IMR-90 (cell line): ENCODE measurements at regions not wholly inside any gene's neighbourhood (a gene's known extent, or its start where the extent isn't known, plus 50 kb on each side); places are given as distances from the start of the nearest gene placed in this dataset.

Experiments
- ATAC-seq: fragments of 200-7000 bp; cut with Tn5 transposase; 2 replicates; pipeline ENCODE4 v1.9.1; 2020; ENCODE audit warnings: low read depth, mild to moderate bottlenecking, moderate library complexity
- BruUV-seq: library from RNA; stranded (reverse); fragments of 400-500 nt; replicated peaks from 2 replicates; lab custom pipeline; 2021; lab: Mats Ljungman, UMichigan
- CTCF ChIA-PET: fragments of 300-600 bp; formaldehyde crosslinking; extraction: SDS; loops from one replicate; lab custom pipeline; 2021; ENCODE audit warnings: antibody characterized with exemption; lab: Yijun Ruan, JAX
- POLR2A ChIA-PET: fragments of 300-600 bp; sonication (Branson Sonifier 250); formaldehyde crosslinking; loops from one replicate; lab custom pipeline; 2022; ENCODE audit warnings: antibody characterized with exemption; ENCODE audit not compliant: unreplicated experiment; lab: Charles Lee
- DNase-seq: peaks from one replicate; pipeline ENCODE4 v3.0.0; 2013
- H2AFZ ChIP-seq: replicated peaks from 2 replicates; pipeline ENCODE3; 2013; ENCODE audit warnings: low read length, mild to moderate bottlenecking; ENCODE audit not compliant: poor library complexity
- H2AK5ac ChIP-seq: 2 replicates; pipeline ENCODE4 v1.6.1; 2013; ENCODE audit warnings: low read depth, low read length, inconsistent platforms
- H2AK9ac ChIP-seq: replicated peaks from 2 replicates; pipeline ENCODE3; 2013; ENCODE audit warnings: mild to moderate bottlenecking, low read depth, low read length, moderate library complexity; ENCODE audit not compliant: poor library complexity
- H2BK120ac ChIP-seq: 2 replicates; pipeline ENCODE4 v1.6.1; 2013; ENCODE audit warnings: low read depth, low read length, inconsistent platforms
- H2BK15ac ChIP-seq: 3 replicates; pipeline ENCODE4 v1.6.1; 2013; ENCODE audit warnings: low read depth, low read length, inconsistent platforms
- H2BK20ac ChIP-seq: 2 replicates; pipeline ENCODE4 v1.6.1; 2013; ENCODE audit warnings: low read depth, mild to moderate bottlenecking, inconsistent platforms, low read length, moderate library complexity
- H2BK5ac ChIP-seq: 2 replicates; pipeline ENCODE4 v1.6.1; 2013; ENCODE audit warnings: mild to moderate bottlenecking, low read depth, low read length, inconsistent platforms; ENCODE audit not compliant: poor library complexity, severe bottlenecking
- H3K14ac ChIP-seq: replicated peaks from 2 replicates; pipeline ENCODE4 v1.6.1; 2013; ENCODE audit warnings: low read depth, low read length, inconsistent platforms
- H3K18ac ChIP-seq: 2 replicates; pipeline ENCODE4 v1.6.1; 2013; ENCODE audit warnings: low read depth, low read length, control low read depth
- H3K23ac ChIP-seq: 2 replicates; pipeline ENCODE4 v1.6.1; 2013; ENCODE audit warnings: low read depth, low read length, inconsistent platforms
- H3K27ac ChIP-seq: 2 replicates; pipeline ENCODE4 v1.5.1; 2013; ENCODE audit warnings: mild to moderate bottlenecking, control low read depth, low read length; ENCODE audit not compliant: insufficient read depth
- H3K27me3 ChIP-seq: 2 replicates; pipeline ENCODE4 v1.6.1; 2013; ENCODE audit warnings: low read length; ENCODE audit not compliant: control insufficient read depth, insufficient read depth
- H3K36me3 ChIP-seq: 2 replicates; pipeline ENCODE4 v1.6.1; 2013; ENCODE audit warnings: low read length, mixed read lengths; ENCODE audit not compliant: control insufficient read depth, insufficient read depth
- H3K4ac ChIP-seq: 2 replicates; pipeline ENCODE4 v1.6.1; 2013; ENCODE audit warnings: low read depth, low read length, inconsistent platforms
- H3K4me1 ChIP-seq: 2 replicates; pipeline ENCODE4 v1.6.1; 2013; ENCODE audit warnings: low read length, mixed read lengths; ENCODE audit not compliant: control insufficient read depth, insufficient read depth
- H3K4me2 ChIP-seq: 2 replicates; pipeline ENCODE4 v1.6.1; 2013; ENCODE audit warnings: low read depth, mild to moderate bottlenecking, control low read depth, low read length, moderate library complexity
- H3K4me3 ChIP-seq: 2 replicates; pipeline ENCODE4 v1.5.1; 2013; ENCODE audit warnings: low read depth, mild to moderate bottlenecking, control low read depth, low read length, moderate library complexity; ENCODE audit not compliant: insufficient read depth
- H3K56ac ChIP-seq: 2 replicates; pipeline ENCODE4 v1.6.1; 2013; ENCODE audit warnings: low read length, inconsistent platforms; ENCODE audit not compliant: insufficient read depth; ENCODE audit errors: extremely low read depth
- H3K79me1 ChIP-seq, 2 experiments: 2 replicates each; pipeline ENCODE4 v1.6.1; 2013; ENCODE audit warnings: low read length in 2 of 2, inconsistent platforms in 1 of 2, low read depth in 1 of 2
- H3K9ac ChIP-seq: 2 replicates; pipeline ENCODE4 v1.6.1; 2013; ENCODE audit warnings: low read depth, low read length, control low read depth
- H3K9me1 ChIP-seq: 2 replicates; pipeline ENCODE4 v1.6.1; 2013; ENCODE audit warnings: low read length, inconsistent platforms; ENCODE audit not compliant: insufficient read depth
- H3K9me3 ChIP-seq: 2 replicates; pipeline ENCODE4 v1.6.1; 2013; ENCODE audit warnings: low read length; ENCODE audit not compliant: control insufficient read depth, insufficient read depth
- H4K20me1 ChIP-seq: 2 replicates; pipeline ENCODE4 v1.6.1; 2013; ENCODE audit warnings: low read length, inconsistent platforms; ENCODE audit not compliant: insufficient read depth
- H4K5ac ChIP-seq: 2 replicates; pipeline ENCODE4 v1.6.1; 2013; ENCODE audit warnings: mild to moderate bottlenecking, low read depth, low read length, control low read depth
- H4K8ac ChIP-seq, 2 experiments: 2 replicates each; pipeline ENCODE4 v1.6.1; 2013; ENCODE audit warnings: low read depth in 2 of 2, low read length in 2 of 2, control low read depth in 1 of 2, inconsistent platforms in 1 of 2
- H4K91ac ChIP-seq: 2 replicates; pipeline ENCODE4 v1.6.1; 2013; ENCODE audit warnings: low read depth, low read length, inconsistent platforms; ENCODE audit not compliant: insufficient read depth
- BHLHE40 ChIP-seq: fragments of 150-350 bp; IDR thresholded peaks from 2 replicates; pipeline ENCODE4 v1.6.1; 2016; ENCODE audit warnings: mild to moderate bottlenecking, low read depth, low read length
- MAZ ChIP-seq: IDR thresholded peaks from 2 replicates; pipeline ENCODE4 v1.6.1; 2012; ENCODE audit warnings: low read depth, mild to moderate bottlenecking, low read length, improper control_type of control experiment, moderate library complexity, borderline replicate concordance
- MXI1 ChIP-seq: IDR thresholded peaks from 2 replicates; pipeline ENCODE4 v1.6.1; 2012; ENCODE audit warnings: low read depth, mild to moderate bottlenecking, low read length, moderate library complexity, borderline replicate concordance
- POLR2A ChIP-seq: IDR thresholded peaks from 2 replicates; pipeline ENCODE4 v1.6.1; 2012; ENCODE audit warnings: mild to moderate bottlenecking, low read depth, low read length
- RAD21 ChIP-seq: IDR thresholded peaks from 2 replicates; pipeline ENCODE4 v1.6.1; 2012; ENCODE audit warnings: low read length, improper control_type of control experiment
- RFX5 ChIP-seq: IDR thresholded peaks from 2 replicates; pipeline ENCODE4 v1.8.0; 2012; ENCODE audit warnings: low read depth, mild to moderate bottlenecking, low read length, moderate library complexity
- SMC3 ChIP-seq: fragments of 150-350 bp; IDR thresholded peaks from 2 replicates; pipeline ENCODE4 v1.6.1; 2016; ENCODE audit warnings: low read depth, mild to moderate bottlenecking, antibody characterized with exemption, low read length, moderate library complexity
- WGBS, 2 experiments: methylation state at CpG; one replicate each; pipeline versions ENCODE4 v1.1.5 to v1.1.7; 2013; ENCODE audit warnings: missing lambda C conversion rate in 2 of 2; ENCODE audit not compliant: insufficient read length in 1 of 2; ENCODE audit errors: extremely low coverage in 2 of 2; 5-methylcytosine and 5-hydroxymethylcytosine counted together
- dilution Hi-C: fragments of 300-500 bp; cut with HindIII; formaldehyde crosslinking; loops from one replicate; pipeline ENCODE4 v1.14.3; 2018; ENCODE audit warnings: low sequenced_read_pairs; ENCODE audit not compliant: unreplicated experiment
- in situ Hi-C: fragments of 300-500 bp; cut with MboI; formaldehyde crosslinking; loops from 3 replicates; pipeline ENCODE4 v1.14.3; 2019; ENCODE audit warnings: low sequenced_read_pairs, inconsistent platforms, mixed read lengths
- intact Hi-C: fragments of 100-400 bp; cut with micrococcal nuclease; formaldehyde crosslinking; loops from 2 replicates; pipeline ENCODE4 v1.10.0; 2022
- TF ChIP-seq, protein P1 (sequence below): conservative IDR thresholded peaks from 2 replicates; pipeline ENCODE4 v1.5.1; 2012; ENCODE audit warnings: mild to moderate bottlenecking, low read depth, low read length, improper control_type of control experiment
- TF ChIP-seq, protein P2 (sequence below): fragments of 150-350 bp; IDR thresholded peaks from 2 replicates; pipeline ENCODE4 v1.6.1; 2017; ENCODE audit warnings: mild to moderate bottlenecking, antibody characterized with exemption, low read length, low read depth

DNA sequence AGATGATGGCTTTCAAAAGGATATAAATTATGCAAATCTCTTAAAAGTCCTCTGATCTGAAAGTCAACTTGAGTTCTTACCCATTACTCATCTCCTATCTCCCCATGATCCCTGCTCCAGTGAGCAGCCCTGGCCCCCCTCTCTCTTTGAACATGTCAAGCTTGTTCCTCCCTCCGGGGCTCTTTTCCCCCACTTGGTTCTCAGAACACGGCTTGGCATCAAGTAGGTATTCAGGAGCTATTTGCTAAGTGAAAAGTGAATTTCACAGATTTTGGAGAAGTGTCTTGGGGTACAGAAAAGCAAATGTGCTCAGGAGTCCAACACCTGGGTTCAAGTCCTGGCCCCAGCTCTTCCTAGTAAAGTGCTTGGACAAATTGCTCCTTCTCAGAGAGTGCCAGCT is 98.3 kb upstream of the CTBP2 start:
- no peak overlapping the region for H3K23ac ChIP-seq
- no peak overlapping the region for H3K18ac ChIP-seq
- H3K79me1 ChIP-seq = no peaks in the 10 kb centered on the region
- no peak overlapping the region for H2AK5ac ChIP-seq
- no peak overlapping the region for H2BK5ac ChIP-seq
- H4K91ac ChIP-seq = no peak overlapping the region
- H3K9me1 ChIP-seq = no peaks in the 10 kb centered on the region
- no peak overlapping the region for H4K8ac ChIP-seq
- H3K36me3 ChIP-seq = no peaks in the 10 kb centered on the region
- in situ Hi-C loops = no loop called here
- H3K4me3 ChIP-seq = no peak overlapping the region
- TF ChIP-seq, protein P1, sequence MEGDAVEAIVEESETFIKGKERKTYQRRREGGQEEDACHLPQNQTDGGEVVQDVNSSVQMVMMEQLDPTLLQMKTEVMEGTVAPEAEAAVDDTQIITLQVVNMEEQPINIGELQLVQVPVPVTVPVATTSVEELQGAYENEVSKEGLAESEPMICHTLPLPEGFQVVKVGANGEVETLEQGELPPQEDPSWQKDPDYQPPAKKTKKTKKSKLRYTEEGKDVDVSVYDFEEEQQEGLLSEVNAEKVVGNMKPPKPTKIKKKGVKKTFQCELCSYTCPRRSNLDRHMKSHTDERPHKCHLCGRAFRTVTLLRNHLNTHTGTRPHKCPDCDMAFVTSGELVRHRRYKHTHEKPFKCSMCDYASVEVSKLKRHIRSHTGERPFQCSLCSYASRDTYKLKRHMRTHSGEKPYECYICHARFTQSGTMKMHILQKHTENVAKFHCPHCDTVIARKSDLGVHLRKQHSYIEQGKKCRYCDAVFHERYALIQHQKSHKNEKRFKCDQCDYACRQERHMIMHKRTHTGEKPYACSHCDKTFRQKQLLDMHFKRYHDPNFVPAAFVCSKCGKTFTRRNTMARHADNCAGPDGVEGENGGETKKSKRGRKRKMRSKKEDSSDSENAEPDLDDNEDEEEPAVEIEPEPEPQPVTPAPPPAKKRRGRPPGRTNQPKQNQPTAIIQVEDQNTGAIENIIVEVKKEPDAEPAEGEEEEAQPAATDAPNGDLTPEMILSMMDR = no peak
- TF ChIP-seq MXI1 (no peak), MAZ (no peak), POLR2A (no peak), RAD21 (no peak), SMC3 (no peak), RFX5 (no peak), BHLHE40 (no peak)
- TF ChIP-seq, protein P2, sequence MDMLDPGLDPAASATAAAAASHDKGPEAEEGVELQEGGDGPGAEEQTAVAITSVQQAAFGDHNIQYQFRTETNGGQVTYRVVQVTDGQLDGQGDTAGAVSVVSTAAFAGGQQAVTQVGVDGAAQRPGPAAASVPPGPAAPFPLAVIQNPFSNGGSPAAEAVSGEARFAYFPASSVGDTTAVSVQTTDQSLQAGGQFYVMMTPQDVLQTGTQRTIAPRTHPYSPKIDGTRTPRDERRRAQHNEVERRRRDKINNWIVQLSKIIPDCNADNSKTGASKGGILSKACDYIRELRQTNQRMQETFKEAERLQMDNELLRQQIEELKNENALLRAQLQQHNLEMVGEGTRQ = no peak
- H3K27ac ChIP-seq = no peak overlapping the region
- H3K56ac ChIP-seq = no peak overlapping the region
- no peak overlapping the region for H3K4me2 ChIP-seq
- H2BK20ac ChIP-seq = no peak overlapping the region
- H4K20me1 ChIP-seq = no peaks in the 10 kb centered on the region
- dilution Hi-C loops = no loop called here
- no peak overlapping the region for H3K4ac ChIP-seq
- DNase-seq (no peak), ATAC-seq (no peak)
- ChIA-PET CTCF (no interaction called here), POLR2A (no interaction called here)
- no peak overlapping the region for H4K5ac ChIP-seq
- WGBS, 2 experiments = no CpG with 5 or more reads among the region's 2 CpGs
- no peak overlapping the region for H2BK15ac ChIP-seq
- peaks cover 2% of the 10 kb centered on the region; the same call in 1 of the 2 replicates for H3K27me3 ChIP-seq
- no peak overlapping the region for H2BK120ac ChIP-seq
- H3K4me1 ChIP-seq = no peaks in the 10 kb centered on the region; the same call in 1 of the 2 replicates
- intact Hi-C loops = no loop called here
- H3K14ac ChIP-seq = no peak overlapping the region
- no peak overlapping the region for H2AK9ac ChIP-seq
- no peaks in the 10 kb centered on the region for H3K9me3 ChIP-seq
- H2AFZ ChIP-seq = no peak overlapping the region
- no peak overlapping the region for H3K9ac ChIP-seq
- BruUV-seq = no TSS peak
